ENCODE measurements at regions not wholly inside any gene's neighbourhood (a gene's known extent, or its start where the extent isn't known, plus 50 kb on each side); places are given as distances from the start of the nearest gene placed in this dataset.

GRCh38 chr12:115584156-115584555 lies 693.3 kb downstream of the MED13L start:
- no peak overlapping the region for H3K4me3 Mint-ChIP-seq (ENCODE audit: unreplicated experiment)
- peak; percentile 47 for DNase-seq (ENCODE audit: unreplicated experiment)

GRCh38 chr12:115583591-115583990 lies 693.9 kb downstream of the MED13L start:
- Mint-ChIP-seq H3K27me3 (ENCODE audit: insufficient read depth, unreplicated experiment) (peaks cover 40% of the 10 kb centered on the region), H3K36me3 (ENCODE audit: insufficient read depth, unreplicated experiment) (no peaks in the 10 kb centered on the region), H3K27ac (ENCODE audit: low read depth, unreplicated experiment) (no peak overlapping the region), H3K4me1 (ENCODE audit: insufficient read depth, unreplicated experiment) (no peaks in the 10 kb centered on the region), H3K4me3 (ENCODE audit: unreplicated experiment) (no peak overlapping the region), H3K9me3 (ENCODE audit: unreplicated experiment) (no peaks in the 10 kb centered on the region)
- CTCF ChIA-PET, result interaction anchor here (0.7 kb wide), 1 partner anchor 22 kb away, joined by 4 read pairs; no protein-coding TSS in a partner anchor
- no peak for DNase-seq (ENCODE audit: unreplicated experiment)
- no peak for TF ChIP-seq CTCF (IDR thresholded peaks at IDR 0.05; ENCODE audit: unreplicated experiment)
- intact Hi-C loops (cut with micrococcal nuclease), result no loop called here
- BruUV-seq (replicated peaks), result no TSS peak
- POLR2A ChIA-PET, result no interaction called here

More at GRCh38 chr12:115584156-115584555, 693.3 kb downstream of the MED13L start:
- no peak for TF ChIP-seq CTCF (IDR thresholded peaks at IDR 0.05; ENCODE audit: unreplicated experiment)
- no peak overlapping the region for H3K27ac Mint-ChIP-seq (ENCODE audit: low read depth, unreplicated experiment)
- H3K27me3 Mint-ChIP-seq (ENCODE audit: insufficient read depth, unreplicated experiment), result peaks cover 34% of the 10 kb centered on the region
- ChIA-PET CTCF (interaction anchor here (0.7 kb wide), 1 partner anchor 23 kb away, joined by 4 read pairs; no protein-coding TSS in a partner anchor), POLR2A (interaction anchor here (0.5 to 0.6 kb wide), 2 partner anchors 172 to 808 kb away, joined by 4 to 7 read pairs; no protein-coding TSS in a partner anchor)
- H3K4me1 Mint-ChIP-seq (ENCODE audit: insufficient read depth, unreplicated experiment), result no peaks in the 10 kb centered on the region
- no TSS peak for BruUV-seq (replicated peaks)
- intact Hi-C loops (cut with micrococcal nuclease), result no loop called here
- no peaks in the 10 kb centered on the region for H3K9me3 Mint-ChIP-seq (ENCODE audit: unreplicated experiment)
- H3K36me3 Mint-ChIP-seq (ENCODE audit: insufficient read depth, unreplicated experiment), result no peaks in the 10 kb centered on the region

- ChIA-PET CTCF (interaction anchor here (0.6 kb wide), 1 partner anchor 121 kb away, joined by 3 read pairs; no protein-coding TSS in a partner anchor), POLR2A (no interaction called here)
- Mint-ChIP-seq H3K9me3 (ENCODE audit: unreplicated experiment) (no peaks in the 10 kb centered on the region), H3K27me3 (ENCODE audit: insufficient read depth, unreplicated experiment) (peaks cover 46% of the 10 kb centered on the region), H3K4me1 (ENCODE audit: insufficient read depth, unreplicated experiment) (no peaks in the 10 kb centered on the region), H3K27ac (ENCODE audit: low read depth, unreplicated experiment) (no peak overlapping the region), H3K4me3 (ENCODE audit: unreplicated experiment) (no peak overlapping the region), H3K36me3 (ENCODE audit: insufficient read depth, unreplicated experiment) (no peaks in the 10 kb centered on the region)
- no peak for DNase-seq (ENCODE audit: unreplicated experiment)
- intact Hi-C loops (cut with micrococcal nuclease), result no loop called here
- no TSS peak for BruUV-seq (replicated peaks)
- TF ChIP-seq CTCF (IDR thresholded peaks at IDR 0.05; ENCODE audit: unreplicated experiment), result no peak
Measured at GRCh38 chr12:115577401-115577800, 700.1 kb downstream of the MED13L start.

GRCh38 chr12:115574826-115575225 lies 702.7 kb downstream of the MED13L start:
- peaks cover 6% of the 10 kb centered on the region for H3K36me3 Mint-ChIP-seq (ENCODE audit: insufficient read depth, unreplicated experiment)
- H3K4me1 Mint-ChIP-seq (ENCODE audit: insufficient read depth, unreplicated experiment), result no peaks in the 10 kb centered on the region
- peaks cover 7% of the 10 kb centered on the region for H3K9me3 Mint-ChIP-seq (ENCODE audit: unreplicated experiment)
- BruUV-seq (replicated peaks), result no TSS peak
- intact Hi-C loops (cut with micrococcal nuclease), result no loop called here
- no peak for DNase-seq (ENCODE audit: unreplicated experiment)
- H3K27ac Mint-ChIP-seq (ENCODE audit: low read depth, unreplicated experiment), result no peak overlapping the region
- ChIA-PET CTCF (no interaction called here), POLR2A (no interaction called here)
- H3K27me3 Mint-ChIP-seq (ENCODE audit: insufficient read depth, unreplicated experiment), result peaks cover 20% of the 10 kb centered on the region
- H3K4me3 Mint-ChIP-seq (ENCODE audit: unreplicated experiment), result no peak overlapping the region
- no peak for TF ChIP-seq CTCF (IDR thresholded peaks at IDR 0.05; ENCODE audit: unreplicated experiment)
